SU-DHL-6 (cell line): ENCODE measurements at regions not wholly inside any gene's neighbourhood (a gene's known extent, or its start where the extent isn't known, plus 50 kb on each side); places are given as distances from the start of the nearest gene placed in this dataset.

ENCODE experiments used
- EZH2phosphoT487 ChIP-seq: fragments of 200-600 bp; sonication (generic), shearing (Covaris generic); conservative IDR thresholded peaks from 2 replicates; pipeline ENCODE4 v1.6.1; 2018; ENCODE audit warnings: mild to moderate bottlenecking, antibody characterized with exemption, low read length, moderate library complexity, mixed read lengths
- TF ChIP-seq, protein P1 (sequence below): fragments of 200-600 bp; sonication (generic); IDR thresholded peaks from one replicate; pipeline ENCODE4 v1.5.1; 2017; ENCODE audit warnings: antibody characterized with exemption, mild to moderate bottlenecking, low read length, moderate library complexity; ENCODE audit not compliant: insufficient read depth, poor library complexity, severe bottlenecking

DNA sequence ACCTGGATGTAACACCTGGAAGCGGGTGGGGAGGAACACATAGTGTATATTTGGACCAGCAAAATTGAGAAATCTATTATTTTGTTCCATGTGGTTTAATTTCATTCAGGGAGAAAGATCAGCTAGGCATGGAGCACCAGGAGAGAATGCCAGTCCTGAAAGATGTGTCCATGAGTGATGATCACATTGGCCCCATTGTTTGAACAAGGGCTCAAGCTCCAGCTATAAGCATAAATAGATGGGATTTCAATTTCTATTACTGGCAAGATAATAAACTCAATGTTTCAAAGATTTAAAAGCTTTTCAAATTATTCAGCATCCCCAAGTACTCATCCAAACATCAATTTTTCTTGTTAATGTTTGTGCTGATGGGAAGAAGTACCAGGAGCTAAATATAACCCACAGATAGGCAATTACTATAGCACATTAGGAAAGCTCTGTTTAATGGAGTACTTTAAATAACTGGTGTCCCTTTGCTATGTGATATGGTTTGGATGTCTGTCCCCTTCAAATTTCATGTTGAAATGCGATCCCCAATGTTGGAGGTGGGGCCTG, 275.3 kb upstream of the PHYHIPL start:
- TF ChIP-seq, protein P1, sequence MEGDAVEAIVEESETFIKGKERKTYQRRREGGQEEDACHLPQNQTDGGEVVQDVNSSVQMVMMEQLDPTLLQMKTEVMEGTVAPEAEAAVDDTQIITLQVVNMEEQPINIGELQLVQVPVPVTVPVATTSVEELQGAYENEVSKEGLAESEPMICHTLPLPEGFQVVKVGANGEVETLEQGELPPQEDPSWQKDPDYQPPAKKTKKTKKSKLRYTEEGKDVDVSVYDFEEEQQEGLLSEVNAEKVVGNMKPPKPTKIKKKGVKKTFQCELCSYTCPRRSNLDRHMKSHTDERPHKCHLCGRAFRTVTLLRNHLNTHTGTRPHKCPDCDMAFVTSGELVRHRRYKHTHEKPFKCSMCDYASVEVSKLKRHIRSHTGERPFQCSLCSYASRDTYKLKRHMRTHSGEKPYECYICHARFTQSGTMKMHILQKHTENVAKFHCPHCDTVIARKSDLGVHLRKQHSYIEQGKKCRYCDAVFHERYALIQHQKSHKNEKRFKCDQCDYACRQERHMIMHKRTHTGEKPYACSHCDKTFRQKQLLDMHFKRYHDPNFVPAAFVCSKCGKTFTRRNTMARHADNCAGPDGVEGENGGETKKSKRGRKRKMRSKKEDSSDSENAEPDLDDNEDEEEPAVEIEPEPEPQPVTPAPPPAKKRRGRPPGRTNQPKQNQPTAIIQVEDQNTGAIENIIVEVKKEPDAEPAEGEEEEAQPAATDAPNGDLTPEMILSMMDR = no peak
- no peak for TF ChIP-seq EZH2phosphoT487
